ENCODE measurements at regions not wholly inside any gene's neighbourhood (a gene's known extent, or its start where the extent isn't known, plus 50 kb on each side); places are given as distances from the start of the nearest gene placed in this dataset.
A peak's percentile ranks its signal among the peaks of the same experiment; 100 is the strongest.

GRCh38 chr20:11001302-11001701 lies 327.5 kb upstream of the JAG1 start (continued):
- TF ChIP-seq ZNF317 (CRISPR knock-in tag; IDR thresholded peaks at IDR 0.05; ENCODE audit: borderline replicate concordance, low read depth) (no peak), FOXP4 (CRISPR knock-in tag; IDR thresholded peaks at IDR 0.05) (no peak), SOX15 (CRISPR knock-in tag; IDR thresholded peaks at IDR 0.05) (no peak), MXD4 (CRISPR knock-in tag; IDR thresholded peaks at IDR 0.05; ENCODE audit: borderline replicate concordance) (no peak), EMX1 (CRISPR knock-in tag; IDR thresholded peaks at IDR 0.05) (no peak), JAZF1 (CRISPR knock-in tag; IDR thresholded peaks at IDR 0.05) (no peak), SMAD3 (CRISPR knock-in tag; IDR thresholded peaks at IDR 0.05; ENCODE audit: borderline replicate concordance) (no peak)
- TF ChIP-seq, protein P1, sequence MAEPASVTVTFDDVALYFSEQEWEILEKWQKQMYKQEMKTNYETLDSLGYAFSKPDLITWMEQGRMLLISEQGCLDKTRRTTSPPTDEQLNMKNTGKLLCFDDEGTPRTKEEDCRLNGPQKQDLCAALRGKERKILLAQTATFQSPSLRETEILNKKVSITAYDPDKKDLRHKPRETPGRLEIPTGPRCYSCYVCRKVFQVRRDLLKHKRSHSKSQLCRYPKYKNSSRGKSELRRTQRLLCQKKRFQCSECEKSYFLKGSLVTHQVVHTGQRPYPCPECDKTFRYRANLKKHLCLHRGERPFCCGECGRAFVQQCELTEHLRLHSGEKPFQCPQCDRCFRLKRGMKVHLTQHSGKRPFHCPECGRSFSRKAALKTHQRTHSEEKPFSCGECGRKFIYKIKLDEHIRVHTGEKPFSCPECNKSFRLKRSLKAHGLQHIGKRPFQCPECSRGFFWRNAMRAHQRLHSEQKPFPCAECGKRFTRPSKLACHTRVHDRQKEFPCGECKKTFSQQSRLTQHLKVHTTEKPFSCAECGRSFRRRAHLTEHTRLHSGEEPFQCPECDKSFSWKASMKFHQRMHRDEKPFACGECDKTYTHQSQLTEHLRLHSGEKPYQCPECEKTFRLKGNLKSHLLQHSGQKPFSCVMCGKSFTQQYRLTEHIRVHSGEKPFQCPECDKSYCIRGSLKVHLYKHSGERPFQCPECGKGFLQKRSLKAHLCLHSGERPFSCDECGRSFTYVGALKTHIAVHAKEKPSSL (CRISPR knock-in tag; conservative IDR thresholded peaks at IDR 0.05) = no peak

GRCh38 chr20:11001764-11002540 lies 328.2 kb upstream of the JAG1 start:
- TF ChIP-seq E2F4 (CRISPR knock-in tag; IDR thresholded peaks at IDR 0.05; ENCODE audit: borderline replicate concordance, low read depth) (no peak), GABPB1 (CRISPR knock-in tag; IDR thresholded peaks at IDR 0.05) (peak; percentile 79)
- no peak for ATAC-seq
- H3K27ac Mint-ChIP-seq = no peak overlapping the region
- peaks cover 11% of the 10 kb centered on the region for H3K9me3 Mint-ChIP-seq
- H3K36me3 Mint-ChIP-seq = 0 out of 2 replicates have a peak, but pooled peaks cover 2% of the 10 kb centered on the region
- ChIA-PET POLR2A (no interaction called here), CTCF (interaction anchor here (1.0 kb wide), 1 partner anchor 203 kb away, joined by 3 read pairs; no protein-coding TSS in a partner anchor)
- DNase-seq (ENCODE audit: low spot score) = no peak
- H3K4me1 Mint-ChIP-seq = no peaks in the 10 kb centered on the region
- no peak overlapping the region for H3K4me3 Mint-ChIP-seq
- no peaks in the 10 kb centered on the region for H3K27me3 Mint-ChIP-seq (ENCODE audit: low read depth)

DNA sequence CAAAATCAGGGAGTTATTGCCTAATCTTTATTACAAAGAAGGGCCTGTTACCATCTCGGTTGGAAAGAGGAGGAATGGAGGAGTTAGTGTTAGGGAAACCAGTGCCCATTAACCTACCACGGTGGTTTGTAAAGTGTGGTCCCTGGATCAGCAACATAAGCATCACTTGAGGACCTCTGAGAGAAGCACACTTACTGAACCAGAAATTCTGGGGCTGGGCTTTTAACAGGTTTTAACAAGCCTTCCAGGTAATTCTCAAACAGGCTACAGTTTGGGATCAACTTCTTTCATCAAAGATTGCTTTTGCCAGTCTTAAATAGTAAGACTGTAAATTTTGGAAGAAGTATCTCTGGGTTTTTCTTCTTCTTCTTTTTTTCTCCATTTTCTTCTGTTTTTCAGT lies 329.5 kb upstream of the JAG1 start:
- DNase-seq (ENCODE audit: low spot score) = no peak
- CTCF ChIA-PET = interaction anchor here (0.7 kb wide), 1 partner anchor 46 kb away, joined by 4 read pairs; no protein-coding TSS in a partner anchor
- no peak overlapping the region for H3K27ac Mint-ChIP-seq
- TF ChIP-seq CBFB (CRISPR knock-in tag; IDR thresholded peaks at IDR 0.05; ENCODE audit: low read depth) (no peak), ETV6 (CRISPR knock-in tag; IDR thresholded peaks at IDR 0.05) (no peak), TEAD1 (CRISPR knock-in tag; IDR thresholded peaks at IDR 0.05) (no peak), ZNF423 (CRISPR knock-in tag; IDR thresholded peaks at IDR 0.05) (no peak), NFYB (CRISPR knock-in tag; conservative IDR thresholded peaks at IDR 0.05; ENCODE audit: low read depth) (no peak), MXD4 (CRISPR knock-in tag; IDR thresholded peaks at IDR 0.05; ENCODE audit: borderline replicate concordance) (no peak)
- TF ChIP-seq, protein P2, sequence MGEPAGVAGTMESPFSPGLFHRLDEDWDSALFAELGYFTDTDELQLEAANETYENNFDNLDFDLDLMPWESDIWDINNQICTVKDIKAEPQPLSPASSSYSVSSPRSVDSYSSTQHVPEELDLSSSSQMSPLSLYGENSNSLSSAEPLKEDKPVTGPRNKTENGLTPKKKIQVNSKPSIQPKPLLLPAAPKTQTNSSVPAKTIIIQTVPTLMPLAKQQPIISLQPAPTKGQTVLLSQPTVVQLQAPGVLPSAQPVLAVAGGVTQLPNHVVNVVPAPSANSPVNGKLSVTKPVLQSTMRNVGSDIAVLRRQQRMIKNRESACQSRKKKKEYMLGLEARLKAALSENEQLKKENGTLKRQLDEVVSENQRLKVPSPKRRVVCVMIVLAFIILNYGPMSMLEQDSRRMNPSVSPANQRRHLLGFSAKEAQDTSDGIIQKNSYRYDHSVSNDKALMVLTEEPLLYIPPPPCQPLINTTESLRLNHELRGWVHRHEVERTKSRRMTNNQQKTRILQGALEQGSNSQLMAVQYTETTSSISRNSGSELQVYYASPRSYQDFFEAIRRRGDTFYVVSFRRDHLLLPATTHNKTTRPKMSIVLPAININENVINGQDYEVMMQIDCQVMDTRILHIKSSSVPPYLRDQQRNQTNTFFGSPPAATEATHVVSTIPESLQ (CRISPR knock-in tag; IDR thresholded peaks at IDR 0.05) = no peak
- TF ChIP-seq, protein P3, sequence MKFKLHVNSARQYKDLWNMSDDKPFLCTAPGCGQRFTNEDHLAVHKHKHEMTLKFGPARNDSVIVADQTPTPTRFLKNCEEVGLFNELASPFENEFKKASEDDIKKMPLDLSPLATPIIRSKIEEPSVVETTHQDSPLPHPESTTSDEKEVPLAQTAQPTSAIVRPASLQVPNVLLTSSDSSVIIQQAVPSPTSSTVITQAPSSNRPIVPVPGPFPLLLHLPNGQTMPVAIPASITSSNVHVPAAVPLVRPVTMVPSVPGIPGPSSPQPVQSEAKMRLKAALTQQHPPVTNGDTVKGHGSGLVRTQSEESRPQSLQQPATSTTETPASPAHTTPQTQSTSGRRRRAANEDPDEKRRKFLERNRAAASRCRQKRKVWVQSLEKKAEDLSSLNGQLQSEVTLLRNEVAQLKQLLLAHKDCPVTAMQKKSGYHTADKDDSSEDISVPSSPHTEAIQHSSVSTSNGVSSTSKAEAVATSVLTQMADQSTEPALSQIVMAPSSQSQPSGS (CRISPR knock-in tag; IDR thresholded peaks at IDR 0.05; ENCODE audit: borderline replicate concordance, low read depth) = no peak
- TF ChIP-seq, protein P4, sequence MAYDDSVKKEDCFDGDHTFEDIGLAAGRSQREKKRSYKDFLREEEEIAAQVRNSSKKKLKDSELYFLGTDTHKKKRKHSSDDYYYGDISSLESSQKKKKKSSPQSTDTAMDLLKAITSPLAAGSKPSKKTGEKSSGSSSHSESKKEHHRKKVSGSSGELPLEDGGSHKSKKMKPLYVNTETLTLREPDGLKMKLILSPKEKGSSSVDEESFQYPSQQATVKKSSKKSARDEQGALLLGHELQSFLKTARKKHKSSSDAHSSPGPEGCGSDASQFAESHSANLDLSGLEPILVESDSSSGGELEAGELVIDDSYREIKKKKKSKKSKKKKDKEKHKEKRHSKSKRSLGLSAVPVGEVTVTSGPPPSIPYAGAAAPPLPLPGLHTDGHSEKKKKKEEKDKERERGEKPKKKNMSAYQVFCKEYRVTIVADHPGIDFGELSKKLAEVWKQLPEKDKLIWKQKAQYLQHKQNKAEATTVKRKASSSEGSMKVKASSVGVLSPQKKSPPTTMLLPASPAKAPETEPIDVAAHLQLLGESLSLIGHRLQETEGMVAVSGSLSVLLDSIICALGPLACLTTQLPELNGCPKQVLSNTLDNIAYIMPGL (CRISPR knock-in tag; IDR thresholded peaks at IDR 0.05) = no peak

More for the DNA sequence above, 329.5 kb upstream of the JAG1 start:
- Mint-ChIP-seq H3K36me3 (0 out of 2 replicates have a peak, but pooled peaks cover 3% of the 10 kb centered on the region), H3K4me1 (no peaks in the 10 kb centered on the region), H3K27me3 (ENCODE audit: low read depth) (no peaks in the 10 kb centered on the region), H3K4me3 (no peak overlapping the region), H3K9me3 (peaks cover 17% of the 10 kb centered on the region)
- ATAC-seq = no peak
- POLR2A ChIA-PET = no interaction called here
